ENCODE measurements at regions not wholly inside any gene's neighbourhood (a gene's known extent, or its start where the extent isn't known, plus 50 kb on each side); places are given as distances from the start of the nearest gene placed in this dataset.
A peak's percentile ranks its signal among the peaks of the same experiment; 100 is the strongest.

GRCh38 chr16:72399811-72400210 is 227.9 kb upstream of the PMFBP1 start:
- DNase-seq, result no peak

GRCh38 chr16:72397876-72398275 is 225.9 kb upstream of the PMFBP1 start:
- DNase-seq, result no peak

DNA sequence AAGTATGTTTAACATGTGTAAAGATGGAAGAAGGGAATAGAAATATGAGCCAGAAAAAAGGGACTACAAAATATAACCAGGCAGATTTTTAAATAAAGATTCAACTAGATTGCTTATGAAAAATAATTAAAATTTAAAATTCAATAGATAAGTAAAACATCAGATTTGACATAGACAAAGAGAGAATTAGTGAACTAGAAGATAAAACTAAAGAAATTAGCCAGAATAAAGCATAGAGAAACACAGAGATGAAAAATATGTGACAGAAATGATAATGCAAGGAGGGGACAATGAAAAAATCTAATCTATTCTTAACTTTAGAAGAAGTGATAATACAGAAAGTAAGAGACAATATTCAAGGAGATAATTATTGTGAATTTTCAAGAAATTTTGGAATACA is 222.6 kb upstream of the PMFBP1 start:
- no peak for DNase-seq

DNA sequence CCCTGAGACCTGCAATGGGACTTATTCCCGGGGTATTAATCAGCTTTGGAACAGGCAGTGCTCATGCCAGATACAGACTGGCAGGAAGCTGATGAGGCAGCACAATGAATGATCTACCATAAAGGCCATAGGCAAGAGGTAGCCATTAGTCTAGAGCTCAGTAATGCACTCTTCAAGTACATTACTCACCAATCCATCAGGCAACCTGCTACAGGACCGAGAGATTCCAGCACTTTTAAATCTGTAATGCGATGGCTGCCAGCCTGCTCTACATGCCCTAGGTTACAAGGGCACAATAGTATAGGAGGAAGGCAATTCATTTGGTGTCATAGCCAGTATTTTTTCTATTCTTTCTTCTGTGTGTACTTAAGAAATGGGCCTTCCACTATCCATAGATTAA is 217.8 kb upstream of the PMFBP1 start:
- no peak for DNase-seq

- no peak for DNase-seq
Measured at GRCh38 chr16:72388007-72388406, 216.1 kb upstream of the PMFBP1 start.

DNA sequence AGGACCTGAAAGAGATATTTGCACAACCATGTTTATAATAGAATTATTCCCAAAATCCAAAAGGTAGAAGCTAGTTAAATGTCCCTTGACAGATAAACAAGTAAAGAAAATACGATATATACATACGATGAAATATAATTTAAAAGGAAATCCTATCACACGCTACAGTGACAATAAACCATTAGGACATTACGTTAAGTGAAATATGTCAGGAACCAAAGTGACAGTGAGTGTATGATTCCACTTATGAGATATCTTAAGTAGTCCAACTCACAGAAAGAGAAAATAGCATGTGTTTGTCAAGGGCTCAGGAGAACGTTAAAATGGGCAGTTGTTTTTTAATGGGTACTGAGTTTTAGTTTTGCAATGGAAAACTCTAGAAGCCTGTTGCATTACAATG is 212.7 kb upstream of the PMFBP1 start:
- no peak for DNase-seq

GRCh38 chr16:72380283-72380682 is 208.3 kb upstream of the PMFBP1 start:
- DNase-seq, result no peak

DNA sequence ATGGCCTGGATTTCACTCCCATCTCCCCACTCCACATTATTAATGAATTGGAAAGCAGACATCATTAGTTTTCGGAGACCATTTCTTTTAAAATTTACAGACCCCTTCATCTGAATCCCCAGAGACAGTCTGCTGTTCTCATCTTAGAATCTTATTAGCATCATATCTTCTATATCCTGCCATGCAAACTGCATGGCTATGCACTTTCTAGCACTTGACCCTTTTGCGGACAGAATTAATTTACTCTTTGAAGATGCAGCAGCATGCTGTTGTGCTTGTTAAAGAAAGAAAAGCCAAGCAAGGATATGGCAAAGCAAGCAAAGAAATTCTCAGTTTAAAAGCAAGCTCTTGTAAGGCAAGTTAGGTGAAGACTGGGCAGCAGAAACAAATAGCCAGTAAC is 201.2 kb upstream of the PMFBP1 start:
- no peak for DNase-seq

DNA sequence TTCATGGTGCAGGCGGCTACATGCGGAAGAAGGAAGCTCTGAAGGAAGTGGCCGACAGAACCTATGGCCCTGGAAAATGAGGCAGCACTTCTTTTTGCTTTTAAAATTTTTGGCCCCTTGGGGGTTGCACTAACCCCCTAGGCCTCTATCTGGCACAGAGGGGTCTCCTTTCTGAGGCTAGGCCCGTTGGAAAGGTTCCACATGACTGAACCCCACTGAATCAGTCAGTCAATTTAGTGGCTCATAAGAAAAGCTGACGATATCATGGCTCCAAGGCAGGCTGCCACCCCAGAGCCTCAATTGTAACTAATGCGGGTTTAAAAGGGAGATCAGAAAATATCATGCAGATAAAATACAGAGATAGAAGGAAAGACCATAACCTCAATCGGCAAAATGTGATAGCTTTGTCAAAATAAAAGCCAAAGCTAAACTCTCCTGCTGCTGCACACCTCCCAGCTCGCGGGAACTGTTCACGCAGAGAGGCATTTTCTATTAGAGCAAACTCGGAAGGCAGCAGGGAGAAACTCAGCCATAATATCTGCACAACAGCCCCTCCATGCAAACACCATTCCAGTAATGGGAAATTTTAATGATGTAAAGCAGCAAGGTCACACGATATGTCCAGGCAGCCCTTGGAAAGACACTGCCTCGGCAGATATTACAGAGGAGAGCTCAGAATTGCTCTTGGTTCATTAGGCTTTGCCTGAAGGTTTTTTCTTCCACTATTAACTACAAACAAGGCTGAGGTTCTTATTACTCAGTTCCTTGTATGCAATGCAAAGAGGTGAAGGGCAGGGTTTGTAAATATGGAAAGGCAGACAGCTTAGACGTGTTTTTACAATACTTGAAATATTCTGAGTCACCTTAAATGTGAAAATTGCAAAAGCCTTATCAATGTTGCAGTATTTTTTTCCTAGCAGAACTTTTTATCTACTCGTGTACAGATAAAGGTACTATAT is 200.4 kb upstream of the PMFBP1 start:
- no peak for DNase-seq

GRCh38 chr16:72371307-72372086 is 199.5 kb upstream of the PMFBP1 start:
- DNase-seq, result no peak

- DNase-seq, result no peak
Measured at GRCh38 chr16:72369274-72369673, 197.3 kb upstream of the PMFBP1 start.

- DNase-seq, result no peak
Measured at GRCh38 chr16:72367851-72368250, 195.9 kb upstream of the PMFBP1 start.

- peak; percentile 85 for DNase-seq
Measured at GRCh38 chr16:72362973-72363372, 191.0 kb upstream of the PMFBP1 start.

- no peak for DNase-seq
Measured at GRCh38 chr16:72362476-72362875, 190.5 kb upstream of the PMFBP1 start.

DNA sequence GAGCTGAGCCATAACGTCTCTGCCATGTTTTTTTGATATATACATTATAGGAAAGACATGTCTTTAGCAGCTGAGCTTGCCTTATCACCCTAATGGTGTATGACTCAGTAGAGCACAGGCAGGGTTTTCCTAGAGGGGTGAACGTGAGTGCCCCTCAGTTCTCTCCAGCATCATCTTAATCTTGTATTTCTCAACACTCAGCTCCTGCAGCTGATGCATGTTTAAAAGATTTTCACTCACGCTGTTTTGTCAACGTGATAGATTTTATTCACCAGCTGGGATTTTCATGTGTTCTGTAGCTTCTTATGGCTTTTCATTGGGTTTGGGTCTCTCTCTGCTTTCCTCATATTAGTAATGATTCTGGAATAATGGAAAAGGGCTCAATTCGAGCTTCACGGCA is 186.0 kb upstream of the PMFBP1 start:
- no peak for DNase-seq

GRCh38 chr16:72355561-72355960 is 183.6 kb upstream of the PMFBP1 start:
- DNase-seq, result no peak

DNA sequence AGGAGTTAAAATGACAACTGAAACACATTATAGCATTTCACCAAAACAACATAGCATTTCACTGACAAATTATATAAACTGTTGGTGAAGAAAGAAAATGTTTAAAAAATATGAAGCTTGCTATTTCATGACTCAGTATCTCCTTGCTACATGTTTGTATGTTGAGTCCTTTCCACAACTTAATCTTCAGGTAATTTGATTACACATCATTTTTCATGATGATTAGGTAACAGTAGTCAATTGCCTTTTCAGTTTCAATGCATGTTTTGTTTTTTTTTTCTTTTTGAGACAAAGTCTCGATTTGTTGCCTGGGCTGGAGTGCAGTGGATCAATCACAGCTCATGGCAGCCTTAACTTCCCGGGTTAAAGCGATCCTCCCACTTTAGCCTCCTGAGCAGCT is 177.8 kb upstream of the PMFBP1 start:
- no peak for DNase-seq

DNA sequence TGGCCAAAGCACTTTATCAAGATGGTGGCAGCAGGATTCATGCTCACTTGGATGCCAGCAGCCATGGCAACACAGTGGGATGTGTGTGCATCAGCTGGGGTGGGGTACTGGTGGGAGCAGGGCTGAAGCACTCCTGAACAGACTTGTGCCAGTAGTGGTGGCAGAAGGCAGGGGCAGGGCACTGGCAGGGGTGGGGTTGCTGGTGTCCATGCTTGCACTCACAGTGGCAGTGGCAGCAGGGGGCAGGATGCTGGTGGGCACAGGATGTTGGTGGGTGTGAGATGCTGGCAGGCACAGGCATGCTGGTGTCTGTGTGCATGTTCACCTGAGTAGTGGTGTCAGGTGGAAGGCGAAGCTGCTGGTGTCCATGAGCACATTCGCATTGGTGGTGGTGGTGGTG is 161.0 kb upstream of the PMFBP1 start:
- DNase-seq, result no peak

DNA sequence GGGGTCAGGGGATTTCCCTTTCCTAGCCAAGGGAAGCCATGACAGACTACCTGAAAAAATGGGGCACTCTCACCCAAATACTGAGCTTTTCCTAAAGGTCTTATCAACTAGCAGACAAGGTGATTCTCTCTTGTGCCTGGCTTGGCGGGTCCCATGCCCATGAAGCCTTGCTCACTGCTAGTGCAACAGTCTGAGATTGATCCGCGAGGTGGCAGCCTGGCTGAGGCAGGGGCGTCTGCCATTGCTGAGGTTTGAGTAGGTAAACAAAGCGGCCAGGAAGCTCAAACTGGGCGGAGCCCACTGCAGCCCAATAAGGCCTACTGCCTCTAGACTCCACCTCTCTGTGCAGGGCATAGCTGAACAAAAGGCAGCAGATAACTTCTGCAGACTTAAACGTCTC is 152.6 kb upstream of the PMFBP1 start:
- DNase-seq, result no peak

DNA sequence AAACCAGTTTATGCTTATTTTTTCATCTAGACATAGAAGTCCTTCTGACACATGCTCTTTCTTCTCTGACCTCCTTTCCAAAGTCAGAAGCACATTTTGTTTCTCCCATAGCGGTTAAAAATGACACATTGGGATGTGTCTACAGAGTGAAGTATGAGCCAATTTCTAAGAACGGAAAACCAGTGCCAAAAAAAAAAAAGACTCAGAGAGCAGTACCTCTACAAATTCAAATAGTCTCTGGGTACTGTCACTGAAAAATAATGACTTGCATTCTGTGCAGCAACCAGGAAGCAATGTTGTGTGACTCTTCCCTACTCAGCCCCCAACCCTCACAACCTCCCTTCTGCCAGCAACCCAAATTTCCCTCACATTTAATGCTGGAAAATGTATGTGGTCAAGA is 145.5 kb upstream of the PMFBP1 start:
- DNase-seq, result no peak

GRCh38 chr16:72313903-72314302 is 141.9 kb upstream of the PMFBP1 start:
- no peak for DNase-seq

DNA sequence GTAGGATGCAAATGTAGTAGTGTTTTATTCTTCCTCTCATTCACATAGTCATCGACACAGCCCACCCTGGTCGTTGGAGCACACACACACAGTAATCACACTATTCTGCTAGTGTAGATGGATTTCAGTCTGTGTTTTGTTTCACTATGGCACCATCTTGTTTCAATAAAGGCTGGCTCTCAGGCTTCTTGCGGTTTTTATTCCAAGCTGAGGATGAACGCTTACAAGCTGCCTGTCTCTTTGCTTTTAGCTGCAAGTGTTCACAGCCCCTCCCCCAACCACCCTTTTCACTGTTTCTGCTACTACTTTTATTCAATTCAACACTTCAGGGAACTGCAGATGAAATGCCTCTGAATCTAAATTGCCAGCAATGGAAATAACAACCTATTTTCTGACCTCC is 140.9 kb upstream of the PMFBP1 start:
- no peak for DNase-seq

DNA sequence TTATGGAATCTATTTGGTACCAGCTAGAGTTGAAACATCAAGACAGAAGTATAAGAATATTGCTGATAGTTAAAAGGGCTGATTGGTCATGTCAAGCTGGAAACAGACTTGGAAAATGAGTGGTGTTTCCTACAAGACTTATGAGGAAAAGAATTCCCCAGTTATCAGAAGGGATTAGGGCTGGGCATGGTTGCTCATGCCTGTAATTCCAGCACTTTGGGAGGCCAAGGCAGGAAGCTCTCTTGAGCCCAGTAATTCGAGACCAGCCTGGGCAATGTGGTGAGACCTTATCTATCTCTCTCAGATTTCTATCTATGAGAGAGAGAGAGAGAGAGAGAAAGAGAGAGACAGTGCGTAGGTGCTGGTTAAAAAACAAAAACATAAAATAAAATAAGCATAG is 139.5 kb upstream of the PMFBP1 start:
- DNase-seq, result no peak

DNA sequence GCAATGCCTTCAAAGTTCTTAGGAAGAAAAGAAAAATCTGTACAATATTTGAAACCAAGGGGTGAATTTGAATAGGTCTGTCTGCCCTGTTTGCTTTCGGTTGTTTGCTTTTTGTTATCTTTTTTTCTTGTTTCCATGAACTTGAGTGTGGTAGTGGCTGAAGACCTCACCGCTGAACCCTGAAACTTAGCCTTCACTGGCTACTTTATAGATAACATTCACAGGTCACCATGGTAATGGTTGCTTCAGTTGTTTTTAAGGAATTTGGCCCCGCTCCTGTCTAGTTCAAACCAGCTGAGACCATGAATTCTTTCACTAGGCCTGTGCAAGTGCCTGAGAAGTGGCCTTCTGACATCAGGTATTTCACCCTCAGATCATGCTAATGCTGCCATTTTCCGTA is 137.0 kb upstream of the PMFBP1 start:
- no peak for DNase-seq

Measured in MV-4-11 (cell line).